HCT116 (cell line): ENCODE measurements at regions not wholly inside any gene's neighbourhood (a gene's known extent, or its start where the extent isn't known, plus 50 kb on each side); places are given as distances from the start of the nearest gene placed in this dataset.

Source experiments
- ATAC-seq: fragments of 200-7000 bp; cut with Tn5 transposase; 2 replicates; pipeline ENCODE4 v1.9.1; 2020; ENCODE audit warnings: mild to moderate bottlenecking, moderate library complexity
- BruUV-seq: library from RNA; stranded (reverse); fragments of 400-500 nt; replicated peaks from 2 replicates; lab custom pipeline; 2021; lab: Mats Ljungman, UMichigan
- CTCF ChIA-PET: fragments of 300-600 bp; sonication (Branson Sonifier 250); formaldehyde crosslinking; loops from one replicate; lab custom pipeline; 2021; ENCODE audit warnings: antibody characterized with exemption; lab: Charles Lee
- POLR2A ChIA-PET: fragments of 300-600, 350-600 bp; sonication (Branson Sonifier 250); formaldehyde crosslinking; loops from one replicate; lab custom pipeline; 2021; ENCODE audit warnings: antibody characterized with exemption; lab: Charles Lee
- RAD21 ChIA-PET, 2 experiments: fragments of 300-600 bp; sonication (Branson Sonifier 250); formaldehyde crosslinking; loops; one replicate each; lab custom pipeline; 2023; ENCODE audit warnings: low total read pairs in 2 of 2; ENCODE audit not compliant: uncharacterized antibody in 2 of 2, unreplicated experiment in 2 of 2, low non-redundant PET in 1 of 2; lab: Charles Lee
- DNase-seq: peaks from one replicate; pipeline ENCODE4 v3.0.0-alpha.2; 2010; ENCODE audit warnings: low read depth, low spot score
- H2AFZ ChIP-seq: fragments of 200-600 bp; shearing (Covaris generic), sonication (generic); 2 replicates; pipeline ENCODE4 v1.6.1; 2017; ENCODE audit warnings: low read depth, mixed run types, mixed read lengths, antibody characterized with exemption, low read length; ENCODE audit not compliant: poor library complexity, severe bottlenecking
- H3K27ac ChIP-seq: 2 replicates; pipeline ENCODE4 v1.5.1; 2012; ENCODE audit warnings: low read depth, low read length
- H3K27me3 ChIP-seq: fragments of 200-600 bp; sonication (generic); 2 replicates; pipeline ENCODE4 v1.6.1; 2016; ENCODE audit warnings: mixed run types, low read length, mixed read lengths; ENCODE audit not compliant: insufficient read depth
- H3K36me3 ChIP-seq, 2 experiments: fragments of 200-500 bp in 1 of 2; fragments of 200-600 bp in 1 of 2; sonication (Bioruptor generic) in 1 of 2; sonication (generic) in 1 of 2; 2 replicates each; pipeline versions ENCODE4 v1.5.1 to v1.6.1; 2014 to 2016; ENCODE audit warnings: low read length in 2 of 2, inconsistent platforms in 1 of 2, mixed read lengths in 1 of 2, mixed run types in 1 of 2; ENCODE audit not compliant: insufficient read depth in 2 of 2, control insufficient read depth in 1 of 2
- H3K4me1 ChIP-seq, 2 experiments: fragments of 200-600 bp in 1 of 2; sonication (generic) in 1 of 2; 2 replicates each; pipeline versions ENCODE4 v1.5.1 to v1.6.1; 2012 to 2017; ENCODE audit warnings: low read length in 2 of 2, inconsistent platforms in 1 of 2, mild to moderate bottlenecking in 1 of 2, mixed read lengths in 1 of 2, mixed run types in 1 of 2, moderate library complexity in 1 of 2; ENCODE audit not compliant: insufficient read depth in 2 of 2, control insufficient read depth in 1 of 2
- H3K4me2 ChIP-seq: fragments of 200-600 bp; sonication (generic); 2 replicates; pipeline ENCODE4 v1.6.1; 2017; ENCODE audit warnings: mixed run types, low read length, mixed read lengths
- H3K4me3 ChIP-seq, 2 experiments: fragments of 200-600 bp in 1 of 2; sonication (generic) in 1 of 2; replicated peaks in 1 of 2; 2 replicates each; pipeline ENCODE4 v1.5.1; 2011 to 2016; ENCODE audit warnings: low read length in 2 of 2, control low read depth in 1 of 2, low read depth in 1 of 2, mild to moderate bottlenecking in 1 of 2, mixed read lengths in 1 of 2, mixed run types in 1 of 2
- H3K79me2 ChIP-seq: fragments of 200-600 bp; sonication (generic); 2 replicates; pipeline ENCODE4 v1.6.1; 2017; ENCODE audit warnings: mild to moderate bottlenecking, mixed run types, low read length, moderate library complexity, mixed read lengths; ENCODE audit not compliant: insufficient read depth
- H3K9ac ChIP-seq: fragments of 200-600 bp; sonication (generic); 2 replicates; pipeline ENCODE4 v1.6.1; 2016; ENCODE audit warnings: low read length, mixed read lengths
- H3K9me2 ChIP-seq: fragments of 200-600 bp; sonication (generic), shearing (Covaris generic); 2 replicates; pipeline ENCODE4 v1.6.1; 2017; ENCODE audit warnings: mixed run types, mild to moderate bottlenecking, moderate library complexity; ENCODE audit not compliant: insufficient read depth
- H3K9me3 ChIP-seq, 2 experiments: fragments of 200-500 bp in 1 of 2; fragments of 200-600 bp in 1 of 2; sonication (Bioruptor generic) in 1 of 2; sonication (generic) in 1 of 2; 2 replicates each; pipeline ENCODE4 v1.6.1; 2014 to 2017; ENCODE audit warnings: low read length in 2 of 2, mixed read lengths in 2 of 2, inconsistent platforms in 1 of 2, low read depth in 1 of 2, mild to moderate bottlenecking in 1 of 2, mixed run types in 1 of 2, moderate library complexity in 1 of 2; ENCODE audit not compliant: control insufficient read depth in 1 of 2, insufficient read depth in 1 of 2
- H4K20me1 ChIP-seq: fragments of 200-600 bp; sonication (generic), shearing (Covaris generic); 2 replicates; pipeline ENCODE4 v1.6.1; 2017; ENCODE audit warnings: mixed run types, mild to moderate bottlenecking, moderate library complexity; ENCODE audit not compliant: insufficient read depth
- CBX3 ChIP-seq: IDR thresholded peaks from 2 replicates; pipeline ENCODE4 v1.6.1; 2012; ENCODE audit warnings: low read depth
- JUND ChIP-seq: IDR thresholded peaks from 2 replicates; pipeline ENCODE4 v1.6.1; 2012
- MAX ChIP-seq: IDR thresholded peaks from 2 replicates; pipeline ENCODE4 v1.6.1; 2012
- POLR2AphosphoS5 ChIP-seq: IDR thresholded peaks from 2 replicates; pipeline ENCODE4 v1.6.1; 2011; ENCODE audit warnings: mild to moderate bottlenecking, low read depth, low read length, moderate library complexity
- SIN3A ChIP-seq: IDR thresholded peaks from 2 replicates; pipeline ENCODE4 v1.6.1; 2012; ENCODE audit warnings: low read depth
- SRF ChIP-seq: IDR thresholded peaks from 2 replicates; pipeline ENCODE4 v1.6.1; 2012; ENCODE audit warnings: low read depth
- TCF7L2 ChIP-seq: IDR thresholded peaks from 2 replicates; pipeline ENCODE4 v1.7.0; 2011; ENCODE audit warnings: borderline replicate concordance, inconsistent platforms; ENCODE audit not compliant: insufficient read depth, insufficient read length; ENCODE audit errors: extremely low read depth
- YY1 ChIP-seq: IDR thresholded peaks from 2 replicates; pipeline ENCODE4 v1.6.1; 2011; ENCODE audit warnings: low read length, low read depth, moderate library complexity, mild to moderate bottlenecking; ENCODE audit not compliant: insufficient replicate concordance; ENCODE audit errors: extremely low read depth
- intact Hi-C: fragments of 100-400 bp; cut with micrococcal nuclease; formaldehyde crosslinking; loops from 2 replicates; pipeline ENCODE4 v1.10.0; 2022
- TF ChIP-seq, protein P1 (sequence below): IDR thresholded peaks from 2 replicates; pipeline ENCODE4 v1.6.1; 2012

- Histone ChIP-seq H3K4me3 (no peak overlapping the region), H3K27me3 (no peaks in the 10 kb centered on the region), H3K79me2 (no peaks in the 10 kb centered on the region), H3K27ac (no peak overlapping the region), H3K36me3 (no peaks in the 10 kb centered on the region), H4K20me1 (no peaks in the 10 kb centered on the region), H3K9me3 (no peaks in the 10 kb centered on the region), H3K4me2 (no peak overlapping the region), H3K4me1 (no peaks in the 10 kb centered on the region), H3K9ac (no peak overlapping the region), H3K9me2 (no peaks in the 10 kb centered on the region), H2AFZ (no peak overlapping the region)
- intact Hi-C loops, result no loop called here
- no peak for ATAC-seq
- TF ChIP-seq SIN3A, result no peak
- TF ChIP-seq SRF, result no peak
- BruUV-seq, result no TSS peak
- no peak for DNase-seq
- ChIA-PET CTCF (no interaction called here), POLR2A (no interaction called here), RAD21 (no interaction called here)
Observed at GRCh38 chr2:138403431-138403927, 98.1 kb upstream of the SPOPL start.

- BruUV-seq, result no TSS peak
- DNase-seq (no peak), ATAC-seq (no peak)
- H3K9me2 ChIP-seq, result no peaks in the 10 kb centered on the region
- ChIA-PET CTCF (no interaction called here), RAD21 (no interaction called here)
- H4K20me1 ChIP-seq, result no peaks in the 10 kb centered on the region
- no peaks in the 10 kb centered on the region for H3K36me3 ChIP-seq
- H3K9ac ChIP-seq, result no peak overlapping the region
- no peak for TF ChIP-seq YY1
- no peak for TF ChIP-seq SIN3A
- TF ChIP-seq POLR2AphosphoS5, result no peak
- TF ChIP-seq, protein P1, sequence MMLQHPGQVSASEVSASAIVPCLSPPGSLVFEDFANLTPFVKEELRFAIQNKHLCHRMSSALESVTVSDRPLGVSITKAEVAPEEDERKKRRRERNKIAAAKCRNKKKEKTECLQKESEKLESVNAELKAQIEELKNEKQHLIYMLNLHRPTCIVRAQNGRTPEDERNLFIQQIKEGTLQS, result no peak
- no peak for TF ChIP-seq MAX
- no peak for TF ChIP-seq JUND
- TF ChIP-seq TCF7L2, result no peak
- TF ChIP-seq CBX3, result 0 out of 2 replicates have a peak, but pooled peaks have one; percentile 33
- TF ChIP-seq, all 23 proteins: peak for 1
- no peak overlapping the region for H2AFZ ChIP-seq
- H3K9me3 ChIP-seq, result peaks cover 11 to 20% of the 10 kb centered on the region in 2 experiments; a peak in 2 of 4 replicates
- no peaks in the 10 kb centered on the region for H3K79me2 ChIP-seq
- no peak overlapping the region for H3K4me2 ChIP-seq
- H3K27me3 ChIP-seq, result no peaks in the 10 kb centered on the region
- no peak overlapping the region for H3K27ac ChIP-seq
- intact Hi-C loops, result no loop called here
- POLR2A ChIA-PET, result no interaction called here
- peaks cover 3 to 14% of the 10 kb centered on the region in 2 experiments; a peak in 2 of 4 replicates for H3K4me1 ChIP-seq
- no peak overlapping the region for H3K4me3 ChIP-seq
Observed at GRCh38 chr2:138414014-138414413, 87.6 kb upstream of the SPOPL start.
